HG03196 (cell line): ENCODE measurements at regions not wholly inside any gene's neighbourhood (a gene's known extent, or its start where the extent isn't known, plus 50 kb on each side); places are given as distances from the start of the nearest gene placed in this dataset.

ENCODE experiments used
- ATAC-seq: cut with Tn5 transposase; IDR thresholded peaks from one replicate; pipeline ENCODE4 v1.9.1; 2021; ENCODE audit not compliant: unreplicated experiment

DNA sequence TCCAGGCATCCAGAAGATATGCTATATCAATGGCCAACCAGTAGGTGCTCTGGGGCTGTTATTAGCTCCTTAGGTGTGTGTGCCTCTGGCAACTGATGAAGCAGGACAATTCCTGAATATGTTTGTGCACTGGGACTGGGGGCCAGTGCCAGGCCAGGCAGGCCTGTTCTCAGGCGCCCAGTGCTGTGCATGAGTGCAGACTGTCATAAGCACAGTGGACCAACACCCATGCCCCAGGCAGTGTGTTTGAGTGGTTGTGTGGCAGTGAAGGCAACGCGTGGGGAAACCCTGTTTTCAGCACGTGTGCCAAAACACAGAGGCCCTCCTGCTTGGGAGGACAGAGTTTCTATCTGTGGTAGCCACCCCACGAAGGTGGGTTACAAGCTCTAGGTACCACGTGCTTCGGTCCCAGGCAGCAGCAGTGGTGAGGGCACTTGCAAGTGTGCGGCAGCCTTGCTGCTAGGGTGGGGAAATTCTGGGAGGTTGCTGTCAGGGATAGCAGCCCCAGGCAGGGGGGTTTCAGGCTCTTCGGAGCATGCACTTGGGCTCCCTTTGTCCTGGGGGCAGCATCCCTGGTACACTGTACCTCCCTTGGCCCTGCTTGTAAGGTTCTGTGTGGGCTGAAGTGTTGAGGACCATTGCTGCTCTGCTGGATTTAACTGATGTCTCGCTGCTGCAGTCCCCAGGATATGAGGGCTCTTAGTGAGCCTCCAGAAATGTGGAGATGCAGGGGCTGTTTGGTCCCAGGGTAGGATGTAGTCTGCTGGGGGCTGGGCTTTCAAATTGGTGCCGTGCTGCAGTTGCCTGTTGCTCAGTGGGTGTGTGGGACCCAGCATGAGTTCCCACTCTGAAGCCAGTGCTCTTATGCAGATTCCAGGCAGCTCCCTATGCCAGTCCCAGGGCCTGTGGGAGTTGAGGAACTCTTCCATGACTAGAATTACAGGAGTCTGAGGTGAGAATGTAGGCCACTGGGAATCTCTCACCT, 280.9 kb downstream of the RPRM start:
- no peak for ATAC-seq

DNA sequence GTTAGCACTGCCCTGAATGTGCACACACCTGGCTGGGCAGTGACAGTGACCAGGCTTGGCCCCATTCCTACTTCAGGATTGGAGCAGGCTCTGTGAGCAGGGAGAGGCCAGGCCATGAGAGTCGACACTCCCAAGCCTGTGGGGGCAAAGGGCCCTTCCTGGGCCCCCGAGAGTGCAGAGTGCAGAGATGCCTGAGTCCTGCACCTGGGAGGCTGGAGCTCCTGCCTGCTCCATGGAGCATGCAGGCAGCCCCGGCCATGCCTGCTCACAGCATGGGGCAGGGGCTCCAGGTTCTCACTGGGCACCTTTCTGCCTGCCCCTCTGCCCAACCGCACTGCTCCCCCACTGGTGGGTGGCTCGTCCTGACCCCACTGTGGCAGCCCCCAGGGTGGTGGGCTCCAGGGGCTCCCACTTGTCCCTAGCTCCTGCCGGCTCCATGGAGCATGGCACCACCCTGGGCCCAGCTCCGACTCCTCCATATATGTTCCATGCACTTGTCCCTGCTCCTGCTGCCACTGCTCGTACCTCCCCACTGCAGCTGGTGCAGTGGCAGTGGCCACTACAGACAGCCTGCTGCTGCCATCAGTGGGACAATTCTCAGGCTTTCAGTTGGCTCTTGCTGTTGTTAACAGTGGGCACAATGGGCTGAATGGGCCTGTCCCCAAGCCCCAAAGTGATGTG, 282.0 kb downstream of the RPRM start:
- no peak for ATAC-seq

DNA sequence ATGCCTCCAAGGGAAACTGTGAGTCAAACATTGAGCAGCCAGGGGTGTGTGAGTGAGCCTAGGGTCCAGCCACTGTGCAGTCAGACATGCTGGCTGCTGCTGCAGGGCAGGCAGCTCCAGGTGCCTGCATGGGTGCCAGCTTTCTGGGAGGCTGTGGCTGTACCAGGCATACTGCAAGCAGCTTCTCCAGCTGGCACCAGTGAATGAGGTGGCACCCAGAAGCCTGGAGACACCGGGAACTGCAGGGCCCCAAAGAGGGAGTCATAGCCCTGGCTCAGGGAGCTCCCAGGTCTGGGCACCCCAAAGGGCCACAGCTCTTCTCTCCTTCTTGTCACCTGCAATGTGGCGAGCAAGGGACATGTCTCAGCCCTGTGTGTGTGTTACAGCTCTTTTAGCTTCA, 283.2 kb downstream of the RPRM start:
- no peak for ATAC-seq

DNA sequence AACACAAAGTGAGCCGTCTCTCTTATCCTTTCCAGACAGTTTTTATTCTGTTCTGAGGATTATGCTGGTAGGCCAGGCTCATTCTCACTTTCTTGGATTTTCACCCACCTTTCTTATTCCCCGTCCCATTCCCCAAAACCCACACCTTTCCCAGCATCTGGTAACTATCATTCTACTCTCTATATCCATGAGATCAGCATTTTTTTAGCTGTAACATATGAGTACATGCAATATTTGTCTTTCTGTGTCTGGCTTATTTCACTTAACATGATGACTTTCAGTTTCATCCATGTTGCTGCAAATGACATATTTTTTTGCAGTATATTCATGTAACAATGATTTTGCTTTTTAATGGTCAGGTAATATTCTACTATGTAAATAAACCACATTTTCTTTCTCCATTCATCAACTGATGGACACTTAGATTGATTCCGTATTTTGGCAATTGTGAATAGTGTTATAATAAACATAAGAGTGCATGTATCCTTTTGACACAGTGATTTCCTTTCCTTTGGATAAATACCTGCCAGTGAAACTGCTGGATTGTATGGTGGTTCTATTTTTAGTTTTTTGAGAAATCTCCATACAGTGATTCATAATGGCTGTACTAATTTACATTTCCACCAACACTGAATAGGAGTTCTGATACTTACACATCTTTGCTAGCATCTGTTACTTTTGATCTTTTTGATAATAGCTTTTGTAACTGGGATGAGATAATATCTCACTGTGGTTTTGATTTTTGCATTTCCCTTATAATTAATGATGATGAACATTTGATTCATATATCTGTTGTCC, 289.3 kb downstream of the RPRM start:
- no peak for ATAC-seq

DNA sequence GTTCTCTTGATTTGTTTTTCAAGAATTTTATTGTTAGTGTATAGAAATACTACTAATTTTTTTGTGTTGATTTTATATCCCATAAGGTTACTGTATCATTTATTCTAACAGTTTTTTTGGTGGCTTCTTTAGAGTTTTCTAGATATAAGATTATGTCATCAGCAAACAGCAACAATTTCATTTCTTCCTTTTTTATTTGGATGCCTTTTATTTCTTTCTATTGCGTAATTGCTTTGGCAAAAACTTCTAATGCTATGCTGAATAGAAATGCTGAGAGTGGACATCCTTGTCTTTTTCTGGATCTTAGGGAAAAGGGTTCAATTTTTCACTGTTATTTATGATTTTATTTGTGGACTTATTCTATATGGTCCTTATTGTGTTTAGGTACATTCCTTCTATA, 298.8 kb downstream of the RPRM start:
- no peak for ATAC-seq

DNA sequence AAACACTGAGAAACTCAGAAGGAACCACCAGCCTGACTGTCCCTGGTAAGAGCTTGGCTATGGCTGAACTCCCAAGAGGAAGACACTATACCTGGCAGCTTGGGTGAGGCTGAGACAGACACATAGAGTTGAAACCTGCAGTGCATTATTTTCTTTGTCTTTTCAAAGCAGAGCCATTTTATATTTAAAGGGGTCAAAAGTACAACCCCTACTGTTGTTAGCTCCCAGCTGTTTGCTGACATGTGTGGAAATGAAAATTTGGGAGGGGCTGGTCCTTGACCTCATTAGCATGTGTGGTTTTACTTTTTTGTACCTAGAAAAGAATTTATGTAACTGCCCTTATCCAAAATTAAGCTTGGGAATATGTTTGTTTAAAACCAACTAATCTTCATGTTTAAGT, 309.0 kb downstream of the RPRM start:
- ATAC-seq = no peak

DNA sequence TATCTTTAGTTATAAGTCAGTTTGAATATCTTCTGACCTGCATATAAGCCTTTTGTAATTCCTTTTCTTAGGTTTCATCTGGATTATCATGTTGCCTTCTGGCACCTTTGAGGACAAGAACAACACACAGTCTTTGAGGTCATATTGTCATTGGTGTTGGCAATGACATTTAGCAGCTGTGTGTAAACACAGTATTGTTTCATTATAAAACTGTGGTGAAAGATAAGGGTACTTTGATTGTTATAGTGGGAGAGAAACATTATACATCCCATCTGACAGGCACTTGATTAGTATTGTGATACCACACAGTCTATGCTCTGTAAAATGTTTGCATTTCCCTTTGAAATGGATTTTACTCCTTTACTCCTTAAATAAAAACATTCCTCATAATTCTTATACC, 313.5 kb downstream of the RPRM start:
- ATAC-seq = no peak

DNA sequence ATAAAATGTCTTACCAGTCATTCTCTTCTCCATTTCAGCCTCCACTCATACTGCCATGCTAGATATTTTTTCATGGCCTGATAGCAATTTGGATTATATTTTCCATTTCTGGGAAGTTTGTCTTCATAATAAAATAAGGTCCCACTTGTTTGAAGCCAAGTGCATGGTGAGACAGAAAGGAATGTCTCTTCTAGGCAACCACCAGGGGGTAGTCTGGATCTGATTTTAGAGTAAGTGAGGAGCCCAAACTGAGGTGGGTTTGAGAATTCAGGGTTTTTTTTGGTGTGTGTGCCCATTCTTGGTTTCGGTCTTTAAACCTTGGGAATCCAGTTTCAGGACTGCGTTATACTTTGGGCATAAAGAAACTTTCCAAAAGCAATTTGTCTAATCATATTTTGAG, 315.5 kb downstream of the RPRM start:
- ATAC-seq = no peak

DNA sequence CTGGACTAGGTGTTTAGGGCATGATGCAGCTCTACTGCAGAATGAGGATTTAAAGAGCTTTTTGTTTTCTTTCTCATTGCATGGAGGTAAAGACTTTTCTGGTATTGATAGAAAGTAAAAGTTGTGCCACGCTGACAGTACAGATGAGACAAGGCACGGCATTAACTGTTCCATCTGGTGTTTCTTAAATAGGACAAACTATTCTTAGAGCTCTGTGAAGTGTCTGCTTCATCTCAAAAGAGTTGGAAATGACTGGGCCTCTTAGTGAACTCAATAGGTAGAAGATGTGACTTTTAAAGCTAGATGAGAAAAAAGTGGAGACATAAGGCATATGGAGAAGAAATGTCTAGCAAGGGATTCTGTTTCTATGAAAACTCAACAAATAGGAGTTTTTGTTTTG, 321.8 kb downstream of the RPRM start:
- no peak for ATAC-seq

DNA sequence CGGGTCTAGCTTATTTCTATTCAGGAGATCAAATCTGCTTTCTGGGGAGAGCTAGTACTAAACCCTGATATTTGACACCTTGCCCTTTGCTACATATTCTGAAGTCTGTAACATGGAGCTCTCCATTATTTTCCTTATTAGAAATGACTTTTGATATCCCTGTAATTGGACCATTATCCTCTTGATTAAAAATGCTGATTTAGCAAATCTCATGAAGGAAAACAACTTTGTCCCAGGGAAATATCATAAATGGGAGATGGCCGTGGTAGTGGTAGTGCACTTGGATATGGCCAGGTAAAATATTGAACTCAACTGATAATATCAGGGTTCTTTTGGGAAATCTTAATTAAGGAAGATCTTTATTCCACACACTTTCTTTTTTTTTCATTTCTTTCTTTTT, 326.5 kb downstream of the RPRM start:
- ATAC-seq = no peak

DNA sequence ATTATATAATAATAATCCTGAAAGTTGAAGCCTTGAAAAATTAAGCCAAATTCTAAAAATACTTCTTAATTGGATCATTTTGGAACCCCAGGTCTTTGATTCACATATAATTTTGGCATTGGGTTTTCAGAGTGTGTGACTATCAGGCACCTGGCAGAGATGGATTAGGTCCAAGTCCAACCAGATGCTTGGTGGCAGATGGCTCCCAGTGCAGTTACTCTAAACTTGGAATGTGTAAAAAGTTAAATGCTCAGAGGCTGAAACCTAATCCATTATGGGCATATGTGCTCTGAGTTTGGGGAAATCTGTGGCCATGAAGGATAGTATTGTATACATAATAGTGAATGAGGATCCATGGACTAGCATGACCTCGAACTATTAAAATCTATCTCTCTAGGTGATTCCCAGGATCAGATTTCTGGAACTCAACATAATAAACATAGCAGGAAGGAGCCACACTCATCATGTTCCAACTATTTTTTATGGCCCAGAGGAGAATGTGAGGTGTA, 333.0 kb downstream of the RPRM start:
- ATAC-seq = no peak

DNA sequence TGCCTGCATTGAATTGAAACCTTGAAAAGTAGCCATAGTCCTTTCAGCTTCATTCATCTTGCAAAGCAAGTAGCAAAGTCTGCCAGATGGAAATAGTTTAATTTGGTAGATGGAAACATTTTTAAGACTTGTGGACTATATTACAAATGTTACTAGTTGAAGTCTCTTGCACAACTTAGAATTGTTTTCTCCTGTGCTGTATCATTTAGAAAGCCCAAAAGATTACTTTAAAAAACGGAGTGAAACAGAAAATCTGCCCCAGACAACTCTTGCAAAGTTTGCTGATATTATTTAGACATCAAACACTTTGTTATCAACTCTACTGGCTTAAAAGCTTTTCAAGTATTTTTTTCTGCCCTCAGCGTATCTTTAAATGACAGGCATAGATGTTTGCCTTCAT, 335.0 kb downstream of the RPRM start:
- ATAC-seq = no peak

DNA sequence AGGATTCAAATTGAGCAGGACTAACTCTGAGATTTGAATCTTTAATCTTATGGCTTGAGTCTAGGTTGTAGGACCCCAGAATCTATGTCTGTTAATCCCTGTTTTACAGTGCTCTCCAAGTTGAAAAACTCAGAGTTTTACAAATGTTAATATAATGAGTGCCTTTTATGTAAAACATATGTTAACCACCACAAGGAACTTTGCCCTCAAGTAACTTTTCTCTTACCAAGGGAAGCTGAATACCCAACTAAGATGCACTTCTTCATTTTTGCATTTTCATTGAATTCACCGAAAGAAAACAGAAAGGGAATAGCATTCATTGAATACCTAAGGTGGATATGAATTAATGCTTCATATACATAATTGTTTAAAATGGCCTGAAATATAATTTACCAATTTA, 338.1 kb downstream of the RPRM start:
- ATAC-seq = no peak

DNA sequence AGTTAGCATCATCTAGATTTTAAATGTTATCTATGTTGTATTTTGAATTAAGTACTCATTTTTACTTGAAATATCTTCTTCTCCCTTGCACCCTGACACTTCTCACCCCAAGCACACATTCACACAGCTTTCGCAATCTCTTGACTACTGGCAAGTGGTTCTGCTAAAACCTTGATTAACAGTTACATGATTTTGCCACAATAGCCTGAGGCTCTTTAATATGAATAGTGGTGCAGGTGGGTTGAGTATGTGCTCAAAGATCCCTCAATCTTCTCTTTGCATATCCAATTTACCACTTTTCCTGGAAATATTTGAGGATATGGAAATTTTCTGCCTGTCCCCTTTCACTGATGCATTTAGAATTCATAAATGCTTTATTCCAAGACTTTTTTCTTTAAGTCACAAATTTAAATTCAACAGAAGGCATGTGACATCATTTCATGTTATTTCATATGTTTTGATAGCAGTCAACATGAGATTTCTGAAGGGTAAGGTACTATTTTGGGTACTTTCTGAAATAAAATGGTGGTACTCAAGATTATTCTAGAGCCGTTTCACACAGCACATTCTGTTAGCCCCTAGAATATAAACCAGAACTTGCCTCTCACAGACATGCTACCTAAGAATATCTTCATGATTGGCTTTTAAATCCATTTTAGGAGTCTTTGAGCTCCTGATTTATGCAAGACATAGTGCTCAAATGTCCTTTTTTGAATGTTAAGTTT, 339.7 kb downstream of the RPRM start:
- ATAC-seq = no peak

DNA sequence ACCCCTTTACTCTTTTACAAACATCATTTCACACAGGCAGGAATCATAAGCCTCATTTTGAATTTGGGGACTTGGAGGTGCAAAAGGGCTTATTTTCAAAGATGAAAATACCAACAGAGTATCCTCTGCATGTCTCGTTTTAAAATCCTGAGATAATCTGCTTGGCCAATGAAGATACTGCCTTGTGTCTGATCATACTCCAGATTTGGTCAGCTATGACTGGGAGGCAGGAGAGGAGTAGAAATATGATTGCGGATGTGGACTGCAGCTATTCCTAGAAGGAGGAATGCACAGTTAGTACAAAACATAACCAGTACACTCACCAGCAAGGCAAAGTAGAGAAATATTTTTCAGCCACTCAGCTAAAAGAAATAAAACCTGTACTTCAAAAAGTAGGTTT, 342.3 kb downstream of the RPRM start:
- no peak for ATAC-seq

DNA sequence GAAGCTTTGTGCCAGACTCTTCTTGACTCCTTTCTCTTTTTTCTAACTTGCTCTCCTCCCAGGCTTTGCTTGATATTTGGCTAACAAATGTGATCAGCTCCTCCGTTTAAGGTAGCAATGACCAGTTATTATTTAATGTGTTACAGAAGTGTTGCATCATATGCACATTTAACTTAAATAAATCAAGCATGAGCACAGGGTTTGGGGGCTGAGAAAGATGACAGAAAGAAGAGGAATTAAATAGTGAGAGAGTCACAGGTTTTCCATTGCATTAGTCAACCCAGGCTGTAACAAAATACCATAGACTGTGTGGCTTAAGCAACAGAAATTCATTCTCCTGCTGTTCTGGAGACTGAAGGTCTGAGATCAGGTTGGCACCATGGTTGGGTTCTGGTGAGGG, 343.8 kb downstream of the RPRM start:
- ATAC-seq = no peak

DNA sequence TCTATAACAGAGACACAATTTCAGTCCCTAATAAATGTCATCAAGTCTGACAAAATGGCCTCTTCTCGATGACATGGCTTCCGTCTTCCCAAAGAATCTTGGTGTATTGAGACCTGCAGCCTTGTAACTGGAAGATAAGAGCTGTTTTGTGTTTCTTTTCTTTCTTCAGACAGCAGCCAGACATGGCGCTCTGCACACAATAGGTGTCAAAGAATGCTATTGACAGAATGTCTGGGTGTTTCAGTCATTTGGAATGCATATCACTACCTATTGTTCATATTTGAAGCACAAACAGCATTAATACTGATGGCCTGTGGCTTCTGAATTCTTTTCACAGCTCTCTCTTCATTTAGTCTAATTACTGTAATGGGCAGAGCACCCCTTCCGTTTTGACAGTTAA, 344.8 kb downstream of the RPRM start:
- ATAC-seq = no peak

DNA sequence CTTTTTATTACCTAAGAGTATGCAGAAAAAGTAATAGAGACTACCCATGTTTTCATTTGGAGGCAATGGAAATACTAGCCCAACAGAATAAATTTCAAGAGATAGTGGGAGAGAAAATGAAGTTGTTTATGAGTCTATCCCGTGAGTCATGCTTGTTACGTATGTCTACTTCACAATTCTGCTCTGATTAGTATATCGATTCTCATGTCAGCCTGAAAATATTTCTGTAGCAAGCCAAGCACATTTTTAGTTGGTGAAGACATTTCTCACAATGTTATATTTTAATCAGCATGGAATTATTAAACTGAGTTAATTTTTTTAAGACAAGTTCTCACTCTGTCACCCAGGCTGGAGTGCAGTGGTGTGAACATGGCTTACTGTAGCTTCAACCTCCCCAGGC, 346.1 kb downstream of the RPRM start:
- ATAC-seq = no peak

DNA sequence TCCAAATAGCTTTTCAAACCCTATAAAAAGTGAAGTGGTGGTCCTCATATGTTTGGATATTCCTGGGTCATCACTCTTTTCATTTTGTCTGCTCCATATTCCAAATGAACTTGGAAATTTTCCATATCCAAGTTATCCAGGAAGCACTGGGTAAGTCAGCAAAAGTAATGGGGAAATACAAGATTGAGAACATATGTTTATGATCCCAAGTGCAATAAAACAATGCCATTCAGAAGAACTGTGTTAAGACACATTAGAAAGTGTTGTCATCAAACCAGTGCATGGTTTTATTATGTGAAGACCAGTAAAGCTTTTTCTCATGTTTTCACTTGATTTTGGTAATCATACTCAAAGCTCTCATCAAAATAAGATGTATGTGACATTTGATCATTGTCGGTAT, 363.4 kb downstream of the RPRM start:
- ATAC-seq = no peak

DNA sequence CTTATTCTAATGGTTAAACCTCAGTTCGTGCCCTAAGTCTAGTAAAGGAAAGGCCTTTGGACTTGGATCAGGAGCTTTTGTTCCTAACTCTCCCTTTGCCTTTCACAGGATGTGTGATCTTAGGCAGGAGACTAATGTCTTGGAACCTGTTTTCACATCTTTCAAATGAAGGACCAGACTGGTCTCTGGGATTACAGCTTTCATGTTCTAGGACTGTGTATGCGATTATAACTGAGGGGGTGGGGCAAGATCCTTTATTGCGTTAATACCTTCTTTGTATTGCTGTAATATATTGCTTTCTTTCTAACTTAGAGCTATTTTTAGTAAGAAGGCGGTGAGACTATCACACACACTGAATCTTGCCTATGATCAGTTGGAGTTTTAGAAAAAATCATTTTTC, 368.1 kb downstream of the RPRM start:
- no peak for ATAC-seq

DNA sequence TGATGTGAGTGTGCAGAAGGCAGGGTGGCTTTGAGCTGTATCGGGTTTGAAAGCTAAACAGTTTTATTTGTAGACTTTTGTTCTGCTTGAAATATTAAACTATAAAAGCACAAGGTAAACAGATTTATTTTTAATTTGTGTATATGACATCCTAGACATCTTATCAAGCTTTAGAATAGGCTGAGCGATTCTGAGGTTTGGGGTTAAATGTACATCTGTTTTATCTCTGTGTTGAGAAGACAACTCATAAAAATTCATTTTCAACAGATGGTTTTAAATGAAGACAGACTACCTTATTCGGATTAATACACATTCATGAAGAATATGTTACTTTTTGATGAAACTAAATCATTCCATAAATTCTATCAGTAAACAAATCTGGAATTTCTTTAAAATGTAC, 368.8 kb downstream of the RPRM start:
- no peak for ATAC-seq
